IMR-90 (cell line): ENCODE measurements at regions not wholly inside any gene's neighbourhood (a gene's known extent, or its start where the extent isn't known, plus 50 kb on each side); places are given as distances from the start of the nearest gene placed in this dataset.

Experiments used
- ATAC-seq: fragments of 200-7000 bp; cut with Tn5 transposase; 2 replicates; pipeline ENCODE4 v1.9.1; 2020; ENCODE audit warnings: low read depth, mild to moderate bottlenecking, moderate library complexity
- BruUV-seq: library from RNA; stranded (reverse); fragments of 400-500 nt; replicated peaks from 2 replicates; lab custom pipeline; 2021; lab: Mats Ljungman, UMichigan
- CTCF ChIA-PET: fragments of 300-600 bp; formaldehyde crosslinking; extraction: SDS; loops from one replicate; lab custom pipeline; 2021; ENCODE audit warnings: antibody characterized with exemption; lab: Yijun Ruan, JAX
- POLR2A ChIA-PET: fragments of 300-600 bp; sonication (Branson Sonifier 250); formaldehyde crosslinking; loops from one replicate; lab custom pipeline; 2022; ENCODE audit warnings: antibody characterized with exemption; ENCODE audit not compliant: unreplicated experiment; lab: Charles Lee
- DNase-seq: peaks from one replicate; pipeline ENCODE4 v3.0.0; 2013
- H2AFZ ChIP-seq: replicated peaks from 2 replicates; pipeline ENCODE3; 2013; ENCODE audit warnings: low read length, mild to moderate bottlenecking; ENCODE audit not compliant: poor library complexity
- H2AK5ac ChIP-seq: 2 replicates; pipeline ENCODE4 v1.6.1; 2013; ENCODE audit warnings: low read depth, low read length, inconsistent platforms
- H2AK9ac ChIP-seq: replicated peaks from 2 replicates; pipeline ENCODE3; 2013; ENCODE audit warnings: mild to moderate bottlenecking, low read depth, low read length, moderate library complexity; ENCODE audit not compliant: poor library complexity
- H2BK120ac ChIP-seq: 2 replicates; pipeline ENCODE4 v1.6.1; 2013; ENCODE audit warnings: low read depth, low read length, inconsistent platforms
- H2BK15ac ChIP-seq: 3 replicates; pipeline ENCODE4 v1.6.1; 2013; ENCODE audit warnings: low read depth, low read length, inconsistent platforms
- H2BK20ac ChIP-seq: 2 replicates; pipeline ENCODE4 v1.6.1; 2013; ENCODE audit warnings: low read depth, mild to moderate bottlenecking, inconsistent platforms, low read length, moderate library complexity
- H2BK5ac ChIP-seq: 2 replicates; pipeline ENCODE4 v1.6.1; 2013; ENCODE audit warnings: mild to moderate bottlenecking, low read depth, low read length, inconsistent platforms; ENCODE audit not compliant: poor library complexity, severe bottlenecking
- H3K14ac ChIP-seq: replicated peaks from 2 replicates; pipeline ENCODE4 v1.6.1; 2013; ENCODE audit warnings: low read depth, low read length, inconsistent platforms
- H3K18ac ChIP-seq: 2 replicates; pipeline ENCODE4 v1.6.1; 2013; ENCODE audit warnings: low read depth, low read length, control low read depth
- H3K23ac ChIP-seq: 2 replicates; pipeline ENCODE4 v1.6.1; 2013; ENCODE audit warnings: low read depth, low read length, inconsistent platforms
- H3K27ac ChIP-seq: 2 replicates; pipeline ENCODE4 v1.5.1; 2013; ENCODE audit warnings: mild to moderate bottlenecking, control low read depth, low read length; ENCODE audit not compliant: insufficient read depth
- H3K27me3 ChIP-seq: 2 replicates; pipeline ENCODE4 v1.6.1; 2013; ENCODE audit warnings: low read length; ENCODE audit not compliant: control insufficient read depth, insufficient read depth
- H3K36me3 ChIP-seq: 2 replicates; pipeline ENCODE4 v1.6.1; 2013; ENCODE audit warnings: low read length, mixed read lengths; ENCODE audit not compliant: control insufficient read depth, insufficient read depth
- H3K4ac ChIP-seq: 2 replicates; pipeline ENCODE4 v1.6.1; 2013; ENCODE audit warnings: low read depth, low read length, inconsistent platforms
- H3K4me1 ChIP-seq: 2 replicates; pipeline ENCODE4 v1.6.1; 2013; ENCODE audit warnings: low read length, mixed read lengths; ENCODE audit not compliant: control insufficient read depth, insufficient read depth
- H3K4me2 ChIP-seq: 2 replicates; pipeline ENCODE4 v1.6.1; 2013; ENCODE audit warnings: low read depth, mild to moderate bottlenecking, control low read depth, low read length, moderate library complexity
- H3K4me3 ChIP-seq: 2 replicates; pipeline ENCODE4 v1.5.1; 2013; ENCODE audit warnings: low read depth, mild to moderate bottlenecking, control low read depth, low read length, moderate library complexity; ENCODE audit not compliant: insufficient read depth
- H3K56ac ChIP-seq: 2 replicates; pipeline ENCODE4 v1.6.1; 2013; ENCODE audit warnings: low read length, inconsistent platforms; ENCODE audit not compliant: insufficient read depth; ENCODE audit errors: extremely low read depth
- H3K79me1 ChIP-seq, 2 experiments: 2 replicates each; pipeline ENCODE4 v1.6.1; 2013; ENCODE audit warnings: low read length in 2 of 2, inconsistent platforms in 1 of 2, low read depth in 1 of 2
- H3K9ac ChIP-seq: 2 replicates; pipeline ENCODE4 v1.6.1; 2013; ENCODE audit warnings: low read depth, low read length, control low read depth
- H3K9me1 ChIP-seq: 2 replicates; pipeline ENCODE4 v1.6.1; 2013; ENCODE audit warnings: low read length, inconsistent platforms; ENCODE audit not compliant: insufficient read depth
- H3K9me3 ChIP-seq: 2 replicates; pipeline ENCODE4 v1.6.1; 2013; ENCODE audit warnings: low read length; ENCODE audit not compliant: control insufficient read depth, insufficient read depth
- H4K20me1 ChIP-seq: 2 replicates; pipeline ENCODE4 v1.6.1; 2013; ENCODE audit warnings: low read length, inconsistent platforms; ENCODE audit not compliant: insufficient read depth
- H4K5ac ChIP-seq: 2 replicates; pipeline ENCODE4 v1.6.1; 2013; ENCODE audit warnings: mild to moderate bottlenecking, low read depth, low read length, control low read depth
- H4K8ac ChIP-seq, 2 experiments: 2 replicates each; pipeline ENCODE4 v1.6.1; 2013; ENCODE audit warnings: low read depth in 2 of 2, low read length in 2 of 2, control low read depth in 1 of 2, inconsistent platforms in 1 of 2
- H4K91ac ChIP-seq: 2 replicates; pipeline ENCODE4 v1.6.1; 2013; ENCODE audit warnings: low read depth, low read length, inconsistent platforms; ENCODE audit not compliant: insufficient read depth
- BHLHE40 ChIP-seq: fragments of 150-350 bp; IDR thresholded peaks from 2 replicates; pipeline ENCODE4 v1.6.1; 2016; ENCODE audit warnings: mild to moderate bottlenecking, low read depth, low read length
- CEBPB ChIP-seq: IDR thresholded peaks from 2 replicates; pipeline ENCODE4 v1.6.1; 2012; ENCODE audit warnings: low read depth, low read length, improper control_type of control experiment
- CHD1 ChIP-seq: IDR thresholded peaks from 2 replicates; pipeline ENCODE4 v1.6.1; 2012; ENCODE audit warnings: low read depth, low read length, improper control_type of control experiment
- FOS ChIP-seq: fragments of 150-350 bp; IDR thresholded peaks from 2 replicates; pipeline ENCODE4 v1.6.1; 2016; ENCODE audit warnings: low read depth, low read length
- MAZ ChIP-seq: IDR thresholded peaks from 2 replicates; pipeline ENCODE4 v1.6.1; 2012; ENCODE audit warnings: low read depth, mild to moderate bottlenecking, low read length, improper control_type of control experiment, moderate library complexity, borderline replicate concordance
- POLR2A ChIP-seq: IDR thresholded peaks from 2 replicates; pipeline ENCODE4 v1.6.1; 2012; ENCODE audit warnings: mild to moderate bottlenecking, low read depth, low read length
- RAD21 ChIP-seq: IDR thresholded peaks from 2 replicates; pipeline ENCODE4 v1.6.1; 2012; ENCODE audit warnings: low read length, improper control_type of control experiment
- RCOR1 ChIP-seq: IDR thresholded peaks from 2 replicates; pipeline ENCODE4 v1.6.1; 2012; ENCODE audit warnings: mild to moderate bottlenecking, low read length, improper control_type of control experiment; ENCODE audit not compliant: insufficient replicate concordance
- RFX5 ChIP-seq: IDR thresholded peaks from 2 replicates; pipeline ENCODE4 v1.8.0; 2012; ENCODE audit warnings: low read depth, mild to moderate bottlenecking, low read length, moderate library complexity
- SMC3 ChIP-seq: fragments of 150-350 bp; IDR thresholded peaks from 2 replicates; pipeline ENCODE4 v1.6.1; 2016; ENCODE audit warnings: low read depth, mild to moderate bottlenecking, antibody characterized with exemption, low read length, moderate library complexity
- WGBS, 2 experiments: methylation state at CpG; one replicate each; pipeline versions ENCODE4 v1.1.5 to v1.1.7; 2013; ENCODE audit warnings: missing lambda C conversion rate in 2 of 2; ENCODE audit not compliant: insufficient read length in 1 of 2; ENCODE audit errors: extremely low coverage in 2 of 2; 5-methylcytosine and 5-hydroxymethylcytosine counted together
- dilution Hi-C: fragments of 300-500 bp; cut with HindIII; formaldehyde crosslinking; loops from one replicate; pipeline ENCODE4 v1.14.3; 2018; ENCODE audit warnings: low sequenced_read_pairs; ENCODE audit not compliant: unreplicated experiment
- in situ Hi-C: fragments of 300-500 bp; cut with MboI; formaldehyde crosslinking; loops from 3 replicates; pipeline ENCODE4 v1.14.3; 2019; ENCODE audit warnings: low sequenced_read_pairs, inconsistent platforms, mixed read lengths
- intact Hi-C: fragments of 100-400 bp; cut with micrococcal nuclease; formaldehyde crosslinking; loops from 2 replicates; pipeline ENCODE4 v1.10.0; 2022
- TF ChIP-seq, protein P1 (sequence below): conservative IDR thresholded peaks from 2 replicates; pipeline ENCODE4 v1.5.1; 2012; ENCODE audit warnings: mild to moderate bottlenecking, low read depth, low read length, improper control_type of control experiment

DNA sequence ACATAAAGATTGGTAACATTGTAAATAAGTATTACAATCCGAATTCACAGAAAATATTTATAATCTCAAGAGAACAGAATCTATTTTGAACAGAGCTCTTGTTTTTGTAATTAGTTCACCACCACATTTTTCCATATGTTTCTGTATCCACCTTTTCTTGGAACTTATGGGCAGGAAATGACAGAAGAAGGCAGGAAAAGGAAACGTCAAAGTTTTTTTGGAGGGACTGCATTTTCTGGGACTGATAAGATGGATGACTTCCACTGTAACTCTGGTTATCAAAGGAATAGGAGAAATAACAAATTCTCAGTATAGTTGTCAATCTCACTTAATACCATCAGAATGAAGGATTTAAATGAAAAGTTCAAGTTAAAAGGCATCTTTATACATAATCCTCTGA lies 75.1 kb upstream of the SMNDC1 start:
- H4K91ac ChIP-seq = no peak overlapping the region
- no peaks in the 10 kb centered on the region for H3K79me1 ChIP-seq
- H3K9me1 ChIP-seq = peaks cover 4% of the 10 kb centered on the region; the same call in 1 of the 2 replicates
- no peak overlapping the region for H3K4me3 ChIP-seq
- no CpG with 5 or more reads among the region's 2 CpGs for WGBS, 2 experiments
- H3K4ac ChIP-seq = no peak overlapping the region
- no peaks in the 10 kb centered on the region for H3K36me3 ChIP-seq
- ATAC-seq (no peak), DNase-seq (no peak)
- ChIA-PET POLR2A (no interaction called here), CTCF (no interaction called here)
- H2AK9ac ChIP-seq = no peak overlapping the region
- no peak overlapping the region for H3K56ac ChIP-seq
- H2BK5ac ChIP-seq = no peak overlapping the region
- H3K4me1 ChIP-seq = no peaks in the 10 kb centered on the region; the same call in 1 of the 2 replicates
- H4K5ac ChIP-seq = no peak overlapping the region
- H4K20me1 ChIP-seq = no peaks in the 10 kb centered on the region
- H2AFZ ChIP-seq = no peak overlapping the region
- no peak overlapping the region for H3K9ac ChIP-seq
- H2AK5ac ChIP-seq = no peak overlapping the region
- H2BK120ac ChIP-seq = no peak overlapping the region
- H2BK15ac ChIP-seq = no peak overlapping the region
- no TSS peak for BruUV-seq
- no peak overlapping the region for H3K23ac ChIP-seq
- no peak overlapping the region for H3K18ac ChIP-seq
- in situ Hi-C loops = no loop called here
- no peaks in the 10 kb centered on the region; the same call in 1 of the 2 replicates for H3K27me3 ChIP-seq
- no peaks in the 10 kb centered on the region for H3K9me3 ChIP-seq
- dilution Hi-C loops = no loop called here
- H3K27ac ChIP-seq = no peak overlapping the region
- H4K8ac ChIP-seq = no peak overlapping the region
- no peak overlapping the region for H3K4me2 ChIP-seq
- TF ChIP-seq FOS (no peak), CHD1 (no peak), BHLHE40 (no peak), CEBPB (no peak), POLR2A (no peak), RFX5 (no peak), MAZ (no peak), SMC3 (no peak), RAD21 (no peak), RCOR1 (no peak)
- TF ChIP-seq, protein P1, sequence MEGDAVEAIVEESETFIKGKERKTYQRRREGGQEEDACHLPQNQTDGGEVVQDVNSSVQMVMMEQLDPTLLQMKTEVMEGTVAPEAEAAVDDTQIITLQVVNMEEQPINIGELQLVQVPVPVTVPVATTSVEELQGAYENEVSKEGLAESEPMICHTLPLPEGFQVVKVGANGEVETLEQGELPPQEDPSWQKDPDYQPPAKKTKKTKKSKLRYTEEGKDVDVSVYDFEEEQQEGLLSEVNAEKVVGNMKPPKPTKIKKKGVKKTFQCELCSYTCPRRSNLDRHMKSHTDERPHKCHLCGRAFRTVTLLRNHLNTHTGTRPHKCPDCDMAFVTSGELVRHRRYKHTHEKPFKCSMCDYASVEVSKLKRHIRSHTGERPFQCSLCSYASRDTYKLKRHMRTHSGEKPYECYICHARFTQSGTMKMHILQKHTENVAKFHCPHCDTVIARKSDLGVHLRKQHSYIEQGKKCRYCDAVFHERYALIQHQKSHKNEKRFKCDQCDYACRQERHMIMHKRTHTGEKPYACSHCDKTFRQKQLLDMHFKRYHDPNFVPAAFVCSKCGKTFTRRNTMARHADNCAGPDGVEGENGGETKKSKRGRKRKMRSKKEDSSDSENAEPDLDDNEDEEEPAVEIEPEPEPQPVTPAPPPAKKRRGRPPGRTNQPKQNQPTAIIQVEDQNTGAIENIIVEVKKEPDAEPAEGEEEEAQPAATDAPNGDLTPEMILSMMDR = no peak
- H3K14ac ChIP-seq = no peak overlapping the region
- H2BK20ac ChIP-seq = no peak overlapping the region
- intact Hi-C loops = no loop called here
